Muscle layer of duodenum (tissue), 2 donors: ENCODE measurements at regions not wholly inside any gene's neighbourhood (a gene's known extent, or its start where the extent isn't known, plus 50 kb on each side); places are given as distances from the start of the nearest gene placed in this dataset.
"Not testable (repeated sequence)": the region's sequence is repeated elsewhere in the genome, so short reads cannot be mapped to it uniquely, and the experiment has no call there.

Experiments
- H3K27ac ChIP-seq: one replicate; pipeline ENCODE4 v1.7.0; 2013; ENCODE audit warnings: mild to moderate bottlenecking, low read length
- H3K27me3 ChIP-seq: one replicate; pipeline ENCODE4 v1.7.0; 2013; ENCODE audit warnings: low read depth, mild to moderate bottlenecking, control low read depth, low read length
- H3K36me3 ChIP-seq, 2 donors: one replicate each; pipeline ENCODE4 v1.7.0; 2013; ENCODE audit warnings: low read length in 2 of 2, control low read depth in 1 of 2, mild to moderate bottlenecking in 1 of 2; ENCODE audit not compliant: insufficient read depth in 2 of 2, control insufficient read depth in 1 of 2
- H3K4me1 ChIP-seq, 2 donors: one replicate each; pipeline ENCODE4 v1.7.0; 2013; ENCODE audit warnings: low read length in 2 of 2, mild to moderate bottlenecking in 2 of 2, control low read depth in 1 of 2, moderate library complexity in 1 of 2; ENCODE audit not compliant: insufficient read depth in 2 of 2, control insufficient read depth in 1 of 2
- H3K4me3 ChIP-seq, 2 donors: one replicate each; pipeline ENCODE4 v1.7.0; 2013; ENCODE audit warnings: low read length in 2 of 2, low read depth in 1 of 2, mild to moderate bottlenecking in 1 of 2
- H3K9me3 ChIP-seq, 2 donors: one replicate each; pipeline ENCODE4 v1.7.0; 2013; ENCODE audit warnings: low read length in 2 of 2, control low read depth in 1 of 2, mild to moderate bottlenecking in 1 of 2; ENCODE audit not compliant: control insufficient read depth in 1 of 2
- donor health status: healthy.

DNA sequence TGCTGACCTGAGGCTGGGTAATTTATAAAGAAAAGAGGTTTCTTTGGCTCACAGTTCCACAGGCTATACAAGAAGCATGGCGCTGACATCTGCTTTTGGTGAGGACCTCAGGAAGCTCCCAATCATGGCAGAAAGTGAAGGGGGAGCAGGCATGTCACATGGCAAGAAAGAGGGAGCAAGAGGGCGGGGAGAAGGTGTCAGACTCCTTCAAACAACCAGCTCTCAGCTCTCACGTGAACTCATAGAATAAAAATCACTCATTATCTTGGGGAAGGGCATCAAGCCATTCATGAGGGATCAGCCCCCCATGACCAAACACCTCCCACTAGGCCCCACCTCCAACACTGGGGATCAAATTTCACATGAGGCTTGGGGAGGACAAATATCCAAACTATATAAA is 266.8 kb downstream of the RHOU start:
- Histone ChIP-seq H3K4me3 (no peak overlapping the region), H3K9me3 (no peaks in the 10 kb centered on the region), H3K27me3 (no peaks in the 10 kb centered on the region), H3K27ac (no peak overlapping the region), H3K4me1 (no peaks in the 10 kb centered on the region), H3K36me3 (no peaks in the 10 kb centered on the region)

DNA sequence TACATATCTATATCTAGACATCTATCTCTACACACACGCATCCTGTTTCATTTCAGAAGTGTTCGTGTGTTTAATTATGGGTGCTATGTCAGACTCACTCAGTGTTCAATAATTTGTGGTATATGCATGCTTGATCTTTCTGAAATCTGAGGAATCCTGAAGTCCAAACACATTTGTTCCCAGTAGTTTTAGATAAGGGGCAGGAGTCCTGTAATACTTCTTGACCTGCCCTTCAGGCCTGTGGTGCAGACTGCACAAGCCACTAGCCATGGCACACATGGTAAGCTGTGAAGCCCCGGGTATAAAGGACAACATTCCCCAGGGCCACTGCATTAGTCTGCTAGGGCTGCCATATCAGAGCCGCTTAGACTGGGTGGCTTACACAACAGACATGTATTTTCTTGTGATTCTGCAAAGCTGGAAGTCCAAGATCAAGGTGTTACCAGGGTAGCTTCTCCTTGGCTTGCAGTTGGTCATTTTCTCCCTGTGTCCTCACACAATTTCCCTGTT is 267.2 kb downstream of the RHOU start:
- Histone ChIP-seq H3K9me3 (no peaks in the 10 kb centered on the region), H3K27me3 (no peaks in the 10 kb centered on the region), H3K4me1 (no peaks in the 10 kb centered on the region), H3K36me3 (no peaks in the 10 kb centered on the region), H3K27ac (no peak overlapping the region), H3K4me3 (no peak overlapping the region)

DNA sequence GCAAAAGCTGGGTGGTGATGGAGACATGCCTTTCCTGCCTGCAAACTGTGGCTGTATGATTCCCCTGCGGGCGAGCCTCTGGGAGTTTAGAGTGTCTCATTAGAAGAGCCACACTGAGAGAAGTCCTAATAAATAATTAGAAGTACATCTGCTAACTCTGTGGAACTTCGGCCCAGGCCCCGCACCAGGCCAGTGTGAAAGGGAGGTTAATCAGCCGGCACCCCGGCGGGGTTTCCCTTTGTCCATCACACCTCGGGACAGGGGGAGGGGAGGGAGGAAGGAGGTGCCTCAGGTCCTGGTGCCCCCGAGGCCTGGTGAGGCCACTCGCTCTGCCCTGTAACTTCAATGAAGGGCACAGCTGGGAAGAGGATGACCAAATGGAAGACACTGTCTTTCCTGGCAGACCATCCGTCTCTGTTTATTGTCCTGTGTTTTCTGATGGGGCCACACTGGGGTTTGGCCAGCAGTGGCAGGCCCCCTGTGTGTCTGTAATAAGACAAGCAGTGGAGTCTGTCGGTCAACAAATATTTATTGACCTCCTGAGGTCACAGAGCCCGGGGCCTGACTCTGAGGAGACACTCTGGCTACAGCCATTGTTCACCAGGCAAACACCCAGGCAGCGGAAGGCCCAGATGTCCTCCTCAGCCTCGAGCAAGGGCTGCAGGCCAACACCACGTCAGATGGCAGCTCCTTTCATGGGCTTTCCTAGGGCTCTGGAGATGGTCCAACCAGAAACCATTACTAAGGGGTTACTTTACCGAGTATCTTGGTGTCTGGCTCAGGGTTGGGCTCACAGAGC is 267.5 kb upstream of the RAB4A start:
- H3K27ac ChIP-seq = no peak overlapping the region
- no peaks in the 10 kb centered on the region for H3K4me1 ChIP-seq
- no peaks in the 10 kb centered on the region for H3K9me3 ChIP-seq
- no peak overlapping the region for H3K4me3 ChIP-seq
- no peaks in the 10 kb centered on the region for H3K36me3 ChIP-seq
- H3K27me3 ChIP-seq = no peaks in the 10 kb centered on the region

DNA sequence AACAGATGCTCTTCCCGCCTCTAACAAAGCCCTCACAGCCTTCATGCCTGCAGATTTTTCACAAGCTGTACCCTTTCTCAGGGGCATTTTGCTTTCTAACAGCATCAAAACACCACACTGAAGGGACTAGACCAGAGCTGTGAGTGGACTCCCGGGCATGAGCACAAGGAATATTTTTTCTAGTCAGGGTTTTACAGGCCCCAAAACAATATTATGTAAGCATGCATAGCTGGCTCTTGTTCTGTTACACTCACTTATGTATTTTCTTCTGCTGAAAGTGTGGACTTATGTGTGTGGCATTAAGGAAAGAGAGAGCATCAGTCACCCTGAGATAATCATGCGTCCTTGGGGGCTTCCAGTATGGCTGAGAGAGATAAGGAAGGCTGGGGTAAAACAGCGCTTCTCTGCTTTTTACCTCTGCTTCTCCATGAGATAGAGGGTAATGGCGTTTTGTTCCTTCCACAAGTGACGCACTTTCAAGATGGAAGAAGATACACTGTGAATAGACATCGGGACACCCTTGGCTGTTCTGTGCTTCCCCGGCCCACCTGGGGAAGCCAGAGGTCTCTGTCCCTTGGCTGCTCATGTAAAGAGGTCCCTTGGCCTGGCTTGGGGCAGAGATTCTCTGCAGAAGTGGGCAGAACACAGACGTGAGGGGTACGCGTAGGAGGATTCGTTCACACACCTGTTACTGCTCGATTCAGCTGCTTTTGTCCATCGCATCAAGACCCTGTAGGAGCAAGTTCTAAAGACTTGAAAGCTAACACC is 266.7 kb upstream of the RAB4A start:
- H3K36me3 ChIP-seq = no peaks in the 10 kb centered on the region
- H3K27ac ChIP-seq = no peak overlapping the region
- H3K9me3 ChIP-seq = no peaks in the 10 kb centered on the region
- H3K4me3 ChIP-seq = no peak overlapping the region
- H3K4me1 ChIP-seq = no peaks in the 10 kb centered on the region
- no peaks in the 10 kb centered on the region for H3K27me3 ChIP-seq

DNA sequence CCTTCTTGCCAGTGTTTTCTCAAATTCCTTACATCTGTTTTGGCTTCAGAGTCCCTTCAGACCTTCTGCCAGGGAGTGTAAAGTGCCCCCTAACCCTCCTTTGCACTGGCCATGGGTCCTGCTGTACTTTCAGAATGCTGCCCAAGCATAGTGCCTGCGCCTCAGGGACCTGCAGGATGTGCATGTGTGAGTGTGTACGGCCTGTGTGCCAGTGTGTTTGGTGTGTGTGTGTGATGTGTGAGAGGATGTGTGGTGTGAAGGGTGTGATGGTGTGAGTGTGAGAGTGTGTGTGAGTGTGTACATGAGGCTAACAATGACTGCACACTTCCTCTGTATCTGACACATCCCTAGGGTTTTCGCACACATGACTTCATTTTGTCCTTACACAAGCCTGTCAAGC is 265.8 kb upstream of the RAB4A start:
- no peaks in the 10 kb centered on the region for H3K4me1 ChIP-seq
- no peaks in the 10 kb centered on the region for H3K9me3 ChIP-seq
- H3K4me3 ChIP-seq = no peak overlapping the region
- no peaks in the 10 kb centered on the region for H3K27me3 ChIP-seq
- no peaks in the 10 kb centered on the region for H3K36me3 ChIP-seq
- H3K27ac ChIP-seq = no peak overlapping the region

DNA sequence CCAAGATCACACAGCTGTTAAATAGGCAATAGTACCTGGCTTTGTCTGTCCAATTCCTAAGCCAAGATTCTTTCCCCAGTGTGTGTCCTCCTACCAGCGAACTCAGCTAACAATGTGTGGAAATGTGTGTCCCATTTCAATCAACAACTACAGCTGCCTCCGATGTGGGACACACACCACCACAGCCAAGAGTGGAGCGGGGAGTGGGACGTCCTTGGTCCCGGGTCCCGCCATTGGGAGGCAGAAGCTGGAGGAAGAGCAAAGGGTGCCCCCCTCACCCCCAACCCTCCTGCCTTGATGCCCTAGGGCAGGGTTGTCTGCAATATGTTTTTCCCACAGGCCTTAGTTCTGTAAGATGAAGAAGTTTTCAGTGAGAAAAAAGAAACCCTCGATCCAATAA is 265.4 kb upstream of the RAB4A start:
- Histone ChIP-seq H3K4me1 (no peaks in the 10 kb centered on the region), H3K9me3 (no peaks in the 10 kb centered on the region), H3K4me3 (no peak overlapping the region), H3K27me3 (no peaks in the 10 kb centered on the region), H3K27ac (no peak overlapping the region), H3K36me3 (no peaks in the 10 kb centered on the region)

DNA sequence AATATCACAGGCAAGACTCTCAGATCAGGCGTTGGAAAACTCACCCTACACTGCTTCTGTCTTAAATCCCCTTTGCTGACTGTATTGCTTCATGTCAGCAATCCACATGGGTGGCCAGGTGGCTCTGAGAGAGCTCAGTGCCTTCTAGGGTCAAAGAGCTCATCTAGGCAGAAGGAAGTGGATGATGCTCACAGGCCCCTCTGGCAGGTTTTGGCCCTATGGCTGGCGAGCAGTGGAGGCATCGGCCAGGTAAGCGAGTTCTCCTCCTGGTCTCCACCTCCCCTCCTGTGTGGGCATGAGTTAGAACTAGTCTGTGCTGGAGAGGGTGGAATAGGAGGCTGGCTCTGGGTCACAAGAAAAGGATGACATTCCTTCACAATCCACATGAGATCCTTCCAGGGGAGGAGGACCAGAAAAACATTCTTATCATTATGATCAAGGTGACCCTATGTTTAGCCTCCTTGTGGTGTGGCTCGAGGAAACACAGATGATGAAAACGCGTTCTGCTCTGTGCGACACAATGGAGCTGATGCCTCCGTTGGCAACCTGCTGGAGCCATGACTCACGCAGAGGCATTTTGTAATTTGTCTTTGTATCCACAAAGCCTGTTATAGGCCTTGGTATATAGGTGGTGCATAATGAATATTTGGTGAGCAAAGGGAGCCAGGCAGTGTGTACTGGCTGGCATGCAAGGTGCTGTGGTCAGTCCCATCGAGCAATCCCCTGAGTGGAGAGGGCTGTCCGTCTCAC is 264.6 kb upstream of the RAB4A start:
- Histone ChIP-seq H3K4me1 (no peaks in the 10 kb centered on the region), H3K36me3 (no peaks in the 10 kb centered on the region), H3K27ac (no peak overlapping the region)

DNA sequence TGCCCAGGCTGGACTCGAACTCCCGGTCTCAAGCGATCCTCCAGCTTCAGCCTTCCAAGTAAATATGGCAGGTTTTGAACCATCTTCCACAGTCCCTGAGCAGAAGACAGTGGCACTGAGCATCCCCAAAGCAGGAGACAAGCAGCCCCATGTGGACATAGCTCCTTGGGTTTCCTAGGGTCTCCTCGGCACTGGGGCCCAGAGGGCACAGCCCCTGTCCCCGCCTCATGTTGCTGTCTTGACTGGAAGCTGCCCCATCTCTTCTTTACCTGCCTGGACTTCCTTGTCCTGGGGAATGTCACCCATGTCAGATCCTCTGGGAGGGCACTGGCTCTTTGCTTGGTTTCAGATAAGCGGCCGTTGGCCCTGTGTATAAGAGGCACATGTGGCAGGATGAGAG is 263.7 kb upstream of the RAB4A start:
- Histone ChIP-seq H3K36me3 (no peaks in the 10 kb centered on the region), H3K27ac (no peak overlapping the region), H3K9me3 (no peaks in the 10 kb centered on the region), H3K4me1 (no peaks in the 10 kb centered on the region), H3K27me3 (no peaks in the 10 kb centered on the region), H3K4me3 (no peak overlapping the region)

More for the DNA sequence above, 264.6 kb upstream of the RAB4A start:
- no peaks in the 10 kb centered on the region for H3K27me3 ChIP-seq
- H3K4me3 ChIP-seq = no peak overlapping the region
- H3K9me3 ChIP-seq = no peaks in the 10 kb centered on the region

DNA sequence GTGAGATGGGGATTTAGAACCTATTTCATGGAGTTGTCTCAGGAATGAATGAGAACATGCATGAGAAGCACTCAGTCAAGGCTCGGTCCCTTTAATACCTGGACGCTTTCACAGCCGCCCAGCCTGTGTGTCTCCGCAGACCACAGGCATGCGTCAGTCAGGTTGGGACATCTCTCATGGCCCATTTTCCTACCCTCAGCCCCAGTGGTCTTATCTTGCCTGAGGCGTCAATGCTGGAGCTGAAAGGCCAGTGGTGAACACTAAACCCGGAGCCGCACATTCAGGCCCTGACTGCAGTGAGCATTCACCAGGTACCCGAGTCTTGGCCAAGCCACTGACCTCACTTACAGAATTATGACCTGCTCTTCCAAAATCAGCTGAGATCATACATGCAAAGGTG is 263.2 kb upstream of the RAB4A start:
- Histone ChIP-seq H3K4me3 (no peak overlapping the region), H3K27ac (no peak overlapping the region), H3K9me3 (no peaks in the 10 kb centered on the region), H3K4me1 (no peaks in the 10 kb centered on the region), H3K36me3 (no peaks in the 10 kb centered on the region), H3K27me3 (no peaks in the 10 kb centered on the region)

DNA sequence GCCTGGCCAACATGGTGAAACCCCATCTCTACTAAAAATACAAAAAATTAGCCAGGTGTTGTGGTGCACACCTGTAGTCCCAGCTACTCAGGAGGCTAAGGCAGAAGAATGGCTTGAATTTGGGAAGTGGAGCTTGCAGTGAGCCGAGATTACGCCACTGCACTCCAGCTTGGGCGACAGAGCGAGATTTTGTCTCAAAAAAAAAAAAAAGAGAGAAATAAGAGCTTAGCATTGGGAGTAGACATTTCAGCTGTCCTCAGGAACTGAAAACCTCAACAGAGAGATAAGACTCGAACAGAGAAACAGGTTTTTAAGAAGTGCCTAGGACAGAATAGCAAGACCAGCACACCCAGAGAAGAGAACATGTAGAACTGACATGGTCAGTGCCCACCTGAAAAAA is 262.6 kb upstream of the RAB4A start:
- H3K4me1 ChIP-seq, H3K27me3 ChIP-seq, H3K4me3 ChIP-seq, H3K9me3 ChIP-seq, H3K27ac ChIP-seq, H3K36me3 ChIP-seq: not testable (repeated sequence)

DNA sequence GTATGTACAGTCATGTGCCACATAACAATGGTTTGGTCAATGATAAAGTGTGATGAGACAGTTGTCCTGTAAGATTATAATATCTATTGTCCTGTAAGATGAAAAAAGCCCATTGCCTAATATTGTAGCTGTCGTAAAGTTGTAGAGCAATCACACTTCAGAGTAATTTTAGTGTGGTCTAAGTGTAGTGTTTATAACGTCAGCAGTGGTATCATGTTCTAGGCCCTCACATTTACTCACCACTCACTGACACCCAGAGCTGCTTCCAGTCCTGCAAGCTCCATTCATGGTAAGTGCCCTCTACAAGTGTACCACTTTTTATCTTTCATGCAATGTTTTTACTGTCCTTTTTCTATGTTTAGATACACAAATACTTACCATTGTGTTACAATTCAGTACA is 259.9 kb upstream of the RAB4A start:
- Histone ChIP-seq H3K27ac (no peak overlapping the region), H3K4me3 (no peak overlapping the region), H3K27me3 (no peaks in the 10 kb centered on the region), H3K4me1 (no peaks in the 10 kb centered on the region), H3K9me3 (no peaks in the 10 kb centered on the region), H3K36me3 (no peaks in the 10 kb centered on the region)
